SK-N-SH (cell line): ENCODE measurements at regions not wholly inside any gene's neighbourhood (a gene's known extent, or its start where the extent isn't known, plus 50 kb on each side); places are given as distances from the start of the nearest gene placed in this dataset.
A peak's percentile ranks its signal among the peaks of the same experiment; 100 is the strongest.

Experiments
- CTCF ChIA-PET: fragments of 300-600, 350-600 bp; formaldehyde crosslinking; extraction: SDS; loops from one replicate; lab custom pipeline; 2021; lab: Yijun Ruan, JAX
- POLR2A ChIA-PET: fragments of 350-600 bp; sonication (Branson Sonifier 250); formaldehyde crosslinking; extraction: SDS; loops from one replicate; lab custom pipeline; 2020; ENCODE audit warnings: antibody characterized with exemption, inconsistent platforms; lab: Yijun Ruan, JAX
- DNase-seq: peaks from one replicate; pipeline ENCODE4 v3.0.0; 2012
- H2AFZ ChIP-seq: fragments of 200-600 bp; sonication (generic); 2 replicates; pipeline ENCODE4 v1.8.1; 2016; ENCODE audit warnings: antibody characterized with exemption, mild to moderate bottlenecking, low read depth
- H3F3A ChIP-seq: fragments of 200-600 bp; sonication (generic); replicated peaks from 2 replicates; pipeline ENCODE3; 2016; ENCODE audit warnings: antibody characterized with exemption, mild to moderate bottlenecking; ENCODE audit not compliant: insufficient read depth
- H3K27ac ChIP-seq, 2 experiments: fragments of 200-500 bp in 1 of 2; fragments of 200-600 bp in 1 of 2; sonication (Bioruptor generic) in 1 of 2; sonication (generic), shearing (Covaris generic) in 1 of 2; 2 replicates each; pipeline versions ENCODE4 v1.5.1 to v1.6.1; 2014 to 2016; ENCODE audit warnings: low read depth in 2 of 2, inconsistent platforms in 1 of 2, low read length in 1 of 2, mild to moderate bottlenecking in 1 of 2, mixed read lengths in 1 of 2
- H3K27me3 ChIP-seq: fragments of 200-600 bp; sonication (generic), shearing (Covaris generic); 2 replicates; pipeline ENCODE4 v1.6.1; 2016; ENCODE audit warnings: mixed run types; ENCODE audit not compliant: insufficient read depth
- H3K36me3 ChIP-seq, 2 experiments: fragments of 200-500 bp in 1 of 2; fragments of 200-600 bp in 1 of 2; sonication (Bioruptor generic) in 1 of 2; sonication (generic) in 1 of 2; replicated peaks in 1 of 2; 2 replicates each; pipeline versions ENCODE3 to v1.5.1; 2014 to 2016; ENCODE audit warnings: low read length in 1 of 2, mild to moderate bottlenecking in 1 of 2; ENCODE audit not compliant: insufficient read depth in 2 of 2, control insufficient read depth in 1 of 2
- H3K4me1 ChIP-seq, 2 experiments: fragments of 200-500 bp in 1 of 2; fragments of 200-600 bp in 1 of 2; sonication (Bioruptor generic) in 1 of 2; sonication (generic), shearing (Covaris generic) in 1 of 2; 2 replicates each; pipeline versions ENCODE4 v1.5.1 to v1.6.1; 2014 to 2016; ENCODE audit warnings: low read depth in 1 of 2, low read length in 1 of 2, mixed run types in 1 of 2; ENCODE audit not compliant: insufficient read depth in 2 of 2, control insufficient read depth in 1 of 2
- H3K4me2 ChIP-seq: fragments of 200-600 bp; sonication (generic), shearing (Covaris generic); 2 replicates; pipeline ENCODE4 v1.6.1; 2017; ENCODE audit warnings: mixed run types
- H3K4me3 ChIP-seq, 2 experiments: fragments of 200-500 bp in 1 of 2; fragments of 200-600 bp in 1 of 2; sonication (Bioruptor generic) in 1 of 2; sonication (generic), shearing (Covaris generic) in 1 of 2; 2 replicates each; pipeline versions ENCODE4 v1.5.1 to v1.8.1; 2014 to 2016; ENCODE audit warnings: low read depth in 2 of 2, inconsistent platforms in 1 of 2, low read length in 1 of 2, mild to moderate bottlenecking in 1 of 2, mixed read lengths in 1 of 2, moderate library complexity in 1 of 2
- H3K79me2 ChIP-seq: fragments of 200-600 bp; sonication (generic); 2 replicates; pipeline ENCODE4 v1.8.1; 2017; ENCODE audit warnings: mild to moderate bottlenecking; ENCODE audit not compliant: insufficient read depth
- H3K9ac ChIP-seq: fragments of 200-600 bp; sonication (generic); 2 replicates; pipeline ENCODE4 v1.6.1; 2017; ENCODE audit warnings: mixed run types
- H3K9me2 ChIP-seq: fragments of 200-600 bp; sonication (generic); 2 replicates; pipeline ENCODE4 v1.6.1; 2017; ENCODE audit warnings: mixed run types
- H3K9me3 ChIP-seq: fragments of 200-600 bp; sonication (generic); 2 replicates; pipeline ENCODE4 v1.6.1; 2017; ENCODE audit warnings: mixed run types, mild to moderate bottlenecking, moderate library complexity
- H4K20me1 ChIP-seq: fragments of 200-600 bp; sonication (generic); 2 replicates; pipeline ENCODE4 v1.6.1; 2017; ENCODE audit warnings: mild to moderate bottlenecking, mixed run types; ENCODE audit not compliant: insufficient read depth
- ELF1 ChIP-seq: IDR thresholded peaks from 2 replicates; pipeline ENCODE4 v1.4.0; 2012
- EZH2phosphoT487 ChIP-seq: fragments of 200-600 bp; sonication (generic); IDR thresholded peaks from 2 replicates; pipeline ENCODE4 v1.6.1; 2017; ENCODE audit warnings: low read depth, mixed run types, mild to moderate bottlenecking, antibody characterized with exemption, moderate library complexity, borderline replicate concordance
- JUND ChIP-seq: IDR thresholded peaks from 2 replicates; pipeline ENCODE4 v1.4.0; 2012
- MEF2A ChIP-seq: IDR thresholded peaks from 2 replicates; pipeline ENCODE4 v1.4.0; 2012; ENCODE audit warnings: low read depth, borderline replicate concordance
- MXI1 ChIP-seq: IDR thresholded peaks from 2 replicates; pipeline ENCODE4 v1.6.1; 2012; ENCODE audit warnings: mild to moderate bottlenecking, low read depth, low read length, improper control_type of control experiment
- NRF1 ChIP-seq: IDR thresholded peaks from 2 replicates; pipeline ENCODE4 v1.6.1; 2012; ENCODE audit warnings: low read depth, mild to moderate bottlenecking, low read length
- RAD21 ChIP-seq: IDR thresholded peaks from 2 replicates; pipeline ENCODE4 v1.6.1; 2012; ENCODE audit warnings: mild to moderate bottlenecking, low read length
- RCOR1 ChIP-seq: fragments of 150-350 bp; IDR thresholded peaks from 2 replicates; pipeline ENCODE4 v1.6.1; 2017; ENCODE audit warnings: antibody characterized with exemption, low read length
- RFX5 ChIP-seq: IDR thresholded peaks from 2 replicates; pipeline ENCODE4 v1.6.1; 2012; ENCODE audit warnings: mild to moderate bottlenecking, improper control_type of control experiment, low read length
- SMC3 ChIP-seq: IDR thresholded peaks from 2 replicates; pipeline ENCODE4 v1.6.1; 2012; ENCODE audit warnings: low read depth, low read length, improper control_type of control experiment
- WGBS: methylation state at CpG from one replicate; pipeline ENCODE4 v1.1.6; 2017; ENCODE audit warnings: low lambda C conversion rate; 5-methylcytosine and 5-hydroxymethylcytosine counted together
- TF ChIP-seq, protein P1 (sequence below): IDR thresholded peaks from 2 replicates; pipeline ENCODE4 v1.6.1; 2012; ENCODE audit warnings: mild to moderate bottlenecking, low read depth, low read length, moderate library complexity
- TF ChIP-seq, protein P2 (sequence below): IDR thresholded peaks from 2 replicates; pipeline ENCODE4 v1.4.0; 2012; ENCODE audit warnings: low read depth
- TF ChIP-seq, protein P3 (sequence below): fragments of 200-600 bp; sonication (generic); IDR thresholded peaks from 2 replicates; pipeline ENCODE4 v1.6.1; 2017; ENCODE audit warnings: antibody characterized with exemption, mild to moderate bottlenecking, moderate library complexity

DNA sequence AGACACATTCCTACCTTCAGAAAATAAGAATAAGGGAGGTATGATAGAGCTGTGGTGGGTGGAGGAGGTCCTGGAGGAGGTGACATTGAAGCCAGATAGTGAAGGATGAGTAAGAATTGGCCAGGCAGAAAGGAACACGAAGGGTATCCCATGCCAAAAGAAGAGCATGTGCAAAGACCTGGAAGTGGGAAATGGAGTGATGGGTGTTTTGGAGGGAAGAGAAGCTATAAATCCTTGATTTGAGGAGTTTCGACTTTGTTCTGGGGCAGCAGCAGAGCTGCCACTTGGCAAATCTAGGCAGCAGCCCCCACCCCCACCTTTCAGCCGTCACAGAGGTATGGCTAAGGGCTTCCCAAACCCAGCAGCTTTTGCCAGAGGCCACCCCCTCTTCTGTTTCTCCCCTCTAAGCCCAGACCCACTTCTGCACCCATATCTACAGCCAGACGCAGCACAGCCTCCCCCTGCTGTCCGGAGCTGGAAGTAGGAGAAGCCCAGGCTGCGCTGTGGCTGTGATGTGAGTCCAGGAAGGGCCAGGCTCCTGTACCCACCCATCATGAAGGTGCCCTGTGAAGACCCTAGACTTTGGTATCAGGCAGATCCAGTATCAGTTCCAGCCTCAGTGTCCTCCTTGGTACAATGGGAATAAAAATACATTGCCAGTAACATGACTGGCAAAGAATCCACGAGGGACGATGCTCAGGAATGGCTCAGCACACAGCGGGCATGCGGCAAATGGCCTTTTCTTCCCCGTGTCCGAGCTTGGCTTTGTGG, 188.7 kb upstream of the LINGO1 start:
- ChIA-PET CTCF (interaction anchor here (0.6 to 14.9 kb wide), 92 partner anchors 11 to 847 kb away, joined by 3 to 458 read pairs (median 5); partner anchors contain the start of gene LINGO1), POLR2A (interaction anchor here (1.5 kb wide), 1 partner anchor 179 kb away, joined by 7 read pairs; no protein-coding TSS in a partner anchor)
- peaks cover 38% of the 10 kb centered on the region for H3K27me3 ChIP-seq
- peaks cover 0 to 17% of the 10 kb centered on the region in 2 experiments; a peak in 1 of 4 replicates for H3K4me1 ChIP-seq
- TF ChIP-seq ELF1 = no peak
- TF ChIP-seq, protein P1, sequence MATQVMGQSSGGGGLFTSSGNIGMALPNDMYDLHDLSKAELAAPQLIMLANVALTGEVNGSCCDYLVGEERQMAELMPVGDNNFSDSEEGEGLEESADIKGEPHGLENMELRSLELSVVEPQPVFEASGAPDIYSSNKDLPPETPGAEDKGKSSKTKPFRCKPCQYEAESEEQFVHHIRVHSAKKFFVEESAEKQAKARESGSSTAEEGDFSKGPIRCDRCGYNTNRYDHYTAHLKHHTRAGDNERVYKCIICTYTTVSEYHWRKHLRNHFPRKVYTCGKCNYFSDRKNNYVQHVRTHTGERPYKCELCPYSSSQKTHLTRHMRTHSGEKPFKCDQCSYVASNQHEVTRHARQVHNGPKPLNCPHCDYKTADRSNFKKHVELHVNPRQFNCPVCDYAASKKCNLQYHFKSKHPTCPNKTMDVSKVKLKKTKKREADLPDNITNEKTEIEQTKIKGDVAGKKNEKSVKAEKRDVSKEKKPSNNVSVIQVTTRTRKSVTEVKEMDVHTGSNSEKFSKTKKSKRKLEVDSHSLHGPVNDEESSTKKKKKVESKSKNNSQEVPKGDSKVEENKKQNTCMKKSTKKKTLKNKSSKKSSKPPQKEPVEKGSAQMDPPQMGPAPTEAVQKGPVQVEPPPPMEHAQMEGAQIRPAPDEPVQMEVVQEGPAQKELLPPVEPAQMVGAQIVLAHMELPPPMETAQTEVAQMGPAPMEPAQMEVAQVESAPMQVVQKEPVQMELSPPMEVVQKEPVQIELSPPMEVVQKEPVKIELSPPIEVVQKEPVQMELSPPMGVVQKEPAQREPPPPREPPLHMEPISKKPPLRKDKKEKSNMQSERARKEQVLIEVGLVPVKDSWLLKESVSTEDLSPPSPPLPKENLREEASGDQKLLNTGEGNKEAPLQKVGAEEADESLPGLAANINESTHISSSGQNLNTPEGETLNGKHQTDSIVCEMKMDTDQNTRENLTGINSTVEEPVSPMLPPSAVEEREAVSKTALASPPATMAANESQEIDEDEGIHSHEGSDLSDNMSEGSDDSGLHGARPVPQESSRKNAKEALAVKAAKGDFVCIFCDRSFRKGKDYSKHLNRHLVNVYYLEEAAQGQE = no peak
- no peak for TF ChIP-seq JUND
- TF ChIP-seq SMC3 = peak; percentile 85
- TF ChIP-seq MEF2A = no peak
- TF ChIP-seq, protein P2, sequence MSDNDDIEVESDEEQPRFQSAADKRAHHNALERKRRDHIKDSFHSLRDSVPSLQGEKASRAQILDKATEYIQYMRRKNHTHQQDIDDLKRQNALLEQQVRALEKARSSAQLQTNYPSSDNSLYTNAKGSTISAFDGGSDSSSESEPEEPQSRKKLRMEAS = no peak
- TF ChIP-seq RCOR1 = no peak
- no peak for TF ChIP-seq EZH2phosphoT487
- no peak for TF ChIP-seq MXI1
- TF ChIP-seq NRF1 = no peak
- TF ChIP-seq RAD21 = peak; percentile 92
- TF ChIP-seq, protein P3, sequence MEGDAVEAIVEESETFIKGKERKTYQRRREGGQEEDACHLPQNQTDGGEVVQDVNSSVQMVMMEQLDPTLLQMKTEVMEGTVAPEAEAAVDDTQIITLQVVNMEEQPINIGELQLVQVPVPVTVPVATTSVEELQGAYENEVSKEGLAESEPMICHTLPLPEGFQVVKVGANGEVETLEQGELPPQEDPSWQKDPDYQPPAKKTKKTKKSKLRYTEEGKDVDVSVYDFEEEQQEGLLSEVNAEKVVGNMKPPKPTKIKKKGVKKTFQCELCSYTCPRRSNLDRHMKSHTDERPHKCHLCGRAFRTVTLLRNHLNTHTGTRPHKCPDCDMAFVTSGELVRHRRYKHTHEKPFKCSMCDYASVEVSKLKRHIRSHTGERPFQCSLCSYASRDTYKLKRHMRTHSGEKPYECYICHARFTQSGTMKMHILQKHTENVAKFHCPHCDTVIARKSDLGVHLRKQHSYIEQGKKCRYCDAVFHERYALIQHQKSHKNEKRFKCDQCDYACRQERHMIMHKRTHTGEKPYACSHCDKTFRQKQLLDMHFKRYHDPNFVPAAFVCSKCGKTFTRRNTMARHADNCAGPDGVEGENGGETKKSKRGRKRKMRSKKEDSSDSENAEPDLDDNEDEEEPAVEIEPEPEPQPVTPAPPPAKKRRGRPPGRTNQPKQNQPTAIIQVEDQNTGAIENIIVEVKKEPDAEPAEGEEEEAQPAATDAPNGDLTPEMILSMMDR = peak; percentile 80
- TF ChIP-seq RFX5 = no peak
- peaks cover 4% of the 10 kb centered on the region for H3F3A ChIP-seq
- DNase-seq = peak; percentile 88
- no peak overlapping the region for H2AFZ ChIP-seq
- no peak overlapping the region for H3K9ac ChIP-seq
- H3K36me3 ChIP-seq = no peaks in the 10 kb centered on the region
- H4K20me1 ChIP-seq = 0 out of 2 replicates have a peak, but pooled peaks cover 5% of the 10 kb centered on the region
- no peaks in the 10 kb centered on the region for H3K9me2 ChIP-seq
- WGBS = 38% methylated on average over 11 of the region's 12 CpGs
- no peak overlapping the region; a peak in 1 of 4 replicates for H3K4me3 ChIP-seq
- no peaks in the 10 kb centered on the region for H3K79me2 ChIP-seq
- no peak overlapping the region for H3K4me2 ChIP-seq
- H3K27ac ChIP-seq = no peak overlapping the region
- H3K9me3 ChIP-seq = no peaks in the 10 kb centered on the region
